Tibial artery (tissue), 4 donors: ENCODE measurements at regions not wholly inside any gene's neighbourhood (a gene's known extent, or its start where the extent isn't known, plus 50 kb on each side); places are given as distances from the start of the nearest gene placed in this dataset.

Experiments used
- DNase-seq, 2 donors: peaks; one replicate each; pipeline ENCODE4 v3.0.0-alpha.2; 2019
- H3K27ac ChIP-seq, 2 donors: fragments of 200-600 bp; sonication (generic) in 1 of 2; 1 replicate in 1 of 2; 2 replicates in 1 of 2; pipeline ENCODE4 v1.5.1; 2018 to 2019; ENCODE audit warnings: mild to moderate bottlenecking in 1 of 2
- H3K27me3 ChIP-seq, 2 donors: fragments of 200-600 bp; sonication (generic) in 1 of 2; one replicate each; pipeline versions ENCODE4 v1.5.1 to v1.6.0; 2016 to 2019
- H3K36me3 ChIP-seq, 3 donors: fragments of 200-600 bp; sonication (generic) in 2 of 3; one replicate each; pipeline ENCODE4 v1.5.1; 2016 to 2019; ENCODE audit warnings: mild to moderate bottlenecking in 2 of 3
- H3K4me1 ChIP-seq, 4 donors: fragments of 200-600 bp; sonication (generic) in 2 of 4; 1 replicate in 3 of 4; 2 replicates in 1 of 4; pipeline ENCODE4 v1.5.1; 2016 to 2019
- H3K4me3 ChIP-seq, 2 donors: fragments of 200-600 bp; sonication (generic) in 1 of 2; 1 replicate in 1 of 2; 2 replicates in 1 of 2; pipeline ENCODE4 v1.5.1; 2018 to 2019; ENCODE audit warnings: mild to moderate bottlenecking in 2 of 2
- H3K9me3 ChIP-seq, 3 donors: fragments of 200-600 bp; sonication (generic) in 1 of 3; one replicate each; pipeline ENCODE4 v1.5.1; 2016 to 2019
- CTCF ChIP-seq, 2 experiments: fragments of 200-600 bp in 1 of 2; fragments of 450-650 bp in 1 of 2; IDR thresholded peaks; one replicate each; pipeline ENCODE4 v1.5.1; 2017 to 2019; ENCODE audit warnings: antibody characterized with exemption in 2 of 2, mild to moderate bottlenecking in 1 of 2, moderate library complexity in 1 of 2
- intact Hi-C: fragments of 100-400 bp; cut with DNase I; formaldehyde crosslinking; loops from one replicate; pipeline ENCODE4 v1.15.0; 2023; ENCODE audit warnings: low total_unique reads

- intact Hi-C loops: no loop called here
- no peak for TF ChIP-seq CTCF (IDR thresholded peaks at IDR 0.05)
- H3K4me3 ChIP-seq: no peak overlapping the region
- H3K4me1 ChIP-seq: no peaks in the 10 kb centered on the region
- no peaks in the 10 kb centered on the region for H3K36me3 ChIP-seq
- no peak overlapping the region for H3K27ac ChIP-seq
- no peak for DNase-seq
- H3K27me3 ChIP-seq: no peaks in the 10 kb centered on the region
- no peaks in the 10 kb centered on the region for H3K9me3 ChIP-seq
Observed at GRCh38 chr18:66735933-66736332, 132.0 kb upstream of the CDH19 start.

- Histone ChIP-seq H3K9me3 (no peaks in the 10 kb centered on the region), H3K36me3 (no peaks in the 10 kb centered on the region), H3K4me1 (no peaks in the 10 kb centered on the region), H3K4me3 (no peak overlapping the region), H3K27ac (no peak overlapping the region), H3K27me3 (no peaks in the 10 kb centered on the region)
- DNase-seq: no peak
- intact Hi-C loops: no loop called here
- no peak for TF ChIP-seq CTCF (IDR thresholded peaks at IDR 0.05)
Observed at GRCh38 chr18:66734451-66734850, 130.6 kb upstream of the CDH19 start.

GRCh38 chr18:66731890-66732289, 128.0 kb upstream of the CDH19 start:
- no peaks in the 10 kb centered on the region for H3K4me1 ChIP-seq
- H3K9me3 ChIP-seq: no peaks in the 10 kb centered on the region
- no peak overlapping the region for H3K27ac ChIP-seq
- no peak for TF ChIP-seq CTCF (IDR thresholded peaks at IDR 0.05)
- H3K4me3 ChIP-seq: no peak overlapping the region
- intact Hi-C loops: no loop called here
- DNase-seq: no peak
- no peaks in the 10 kb centered on the region for H3K27me3 ChIP-seq
- H3K36me3 ChIP-seq: no peaks in the 10 kb centered on the region

- no peak for DNase-seq
- Histone ChIP-seq H3K9me3 (no peaks in the 10 kb centered on the region), H3K27me3 (no peaks in the 10 kb centered on the region), H3K4me1 (no peaks in the 10 kb centered on the region), H3K27ac (no peak overlapping the region), H3K36me3 (no peaks in the 10 kb centered on the region), H3K4me3 (no peak overlapping the region)
- intact Hi-C loops: no loop called here
- TF ChIP-seq CTCF (IDR thresholded peaks at IDR 0.05): no peak
Observed at GRCh38 chr18:66729442-66730239, 125.8 kb upstream of the CDH19 start.

- Histone ChIP-seq H3K9me3 (no peaks in the 10 kb centered on the region), H3K4me3 (no peak overlapping the region), H3K36me3 (no peaks in the 10 kb centered on the region), H3K4me1 (no peaks in the 10 kb centered on the region), H3K27me3 (no peaks in the 10 kb centered on the region), H3K27ac (no peak overlapping the region)
- TF ChIP-seq CTCF (IDR thresholded peaks at IDR 0.05): no peak
- intact Hi-C loops: no loop called here
- no peak for DNase-seq
Observed at GRCh38 chr18:66728951-66729350, 125.1 kb upstream of the CDH19 start.
